IPS-NIHi11 (cell line): ENCODE measurements at regions not wholly inside any gene's neighbourhood (a gene's known extent, or its start where the extent isn't known, plus 50 kb on each side); places are given as distances from the start of the nearest gene placed in this dataset.
A peak's percentile ranks its signal among the peaks of the same experiment; 100 is the strongest.

Source experiments
- DNase-seq: peaks from one replicate; pipeline ENCODE4 v3.0.0; 2012; ENCODE audit warnings: mixed read lengths, low spot score

DNA sequence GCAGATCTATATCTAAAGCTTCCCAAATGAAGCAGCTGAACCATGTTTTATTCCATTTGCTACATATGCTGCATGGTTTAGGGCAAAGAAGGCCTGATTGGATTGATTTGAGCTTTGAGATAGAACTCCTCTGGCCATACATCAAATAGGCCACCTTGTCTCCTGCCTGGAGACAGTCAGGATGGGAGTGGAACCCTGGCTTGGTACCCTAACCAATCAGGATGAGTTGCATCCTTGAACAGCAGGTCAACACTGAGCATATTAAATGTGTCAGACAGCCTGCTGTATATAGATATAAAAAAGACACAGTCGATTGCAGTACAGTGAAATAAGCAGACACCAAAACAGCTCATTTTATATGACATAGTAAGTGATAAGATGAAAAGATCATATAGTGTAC, 291.7 kb downstream of the NUAK1 start:
- no peak for DNase-seq

DNA sequence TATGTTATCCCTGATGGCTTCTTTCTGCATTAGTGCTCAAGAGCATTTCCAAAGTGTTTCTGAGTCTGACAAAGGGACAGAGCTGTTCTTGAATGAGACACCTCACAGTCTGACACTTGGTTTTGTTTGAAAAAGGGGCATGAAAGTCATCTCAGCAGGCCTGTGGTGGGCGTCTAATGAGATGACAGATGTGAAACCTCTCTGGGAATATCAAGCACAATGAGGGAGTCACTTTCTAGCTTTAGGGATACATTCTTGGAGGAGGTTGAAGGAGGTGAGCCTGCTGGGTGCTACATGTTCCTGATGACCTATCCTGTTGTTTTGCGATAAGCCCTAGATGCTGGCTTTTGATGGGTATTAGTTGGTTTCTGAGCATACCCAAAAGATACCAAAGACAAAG, 290.5 kb downstream of the NUAK1 start:
- DNase-seq: no peak

DNA sequence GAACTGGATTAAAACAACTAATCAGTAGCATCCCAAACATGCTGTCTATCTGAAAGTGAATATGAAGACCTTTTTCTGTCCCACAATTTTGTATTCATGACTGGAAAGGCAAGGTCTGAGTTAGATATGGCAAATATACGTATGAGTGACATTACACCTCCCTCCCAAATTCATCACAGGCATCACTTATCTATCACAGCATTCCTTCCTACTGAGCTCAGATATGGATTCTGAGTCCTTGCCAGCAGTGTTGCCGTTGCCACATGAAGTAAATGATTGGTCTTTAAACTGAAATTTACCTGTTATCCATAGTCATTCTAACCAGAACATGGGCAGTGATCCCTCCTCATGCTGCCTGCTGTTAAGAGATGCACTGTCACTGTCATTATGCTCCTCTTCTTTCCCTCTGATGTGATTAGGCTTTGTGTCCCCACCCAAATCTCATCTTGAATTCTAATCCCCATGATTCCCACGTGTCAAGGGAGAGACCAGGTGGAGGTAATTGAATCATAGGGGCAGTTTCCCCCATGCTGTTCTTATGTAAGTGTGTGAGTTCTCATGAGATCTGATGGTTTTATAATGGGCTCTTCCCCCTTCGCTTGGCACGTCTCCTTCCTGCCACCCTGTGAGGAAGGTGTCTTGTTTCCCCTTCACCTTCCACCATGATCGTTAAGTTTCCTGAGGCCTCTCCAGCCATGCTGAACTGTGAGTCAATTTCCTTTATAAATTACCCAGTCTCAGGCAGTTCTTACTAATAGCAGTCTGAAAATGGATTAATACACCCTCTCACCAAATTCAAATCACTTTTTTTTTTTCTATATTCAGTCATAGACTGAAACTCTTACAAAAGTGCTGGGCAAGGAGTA, 288.4 kb downstream of the NUAK1 start:
- DNase-seq: no peak

DNA sequence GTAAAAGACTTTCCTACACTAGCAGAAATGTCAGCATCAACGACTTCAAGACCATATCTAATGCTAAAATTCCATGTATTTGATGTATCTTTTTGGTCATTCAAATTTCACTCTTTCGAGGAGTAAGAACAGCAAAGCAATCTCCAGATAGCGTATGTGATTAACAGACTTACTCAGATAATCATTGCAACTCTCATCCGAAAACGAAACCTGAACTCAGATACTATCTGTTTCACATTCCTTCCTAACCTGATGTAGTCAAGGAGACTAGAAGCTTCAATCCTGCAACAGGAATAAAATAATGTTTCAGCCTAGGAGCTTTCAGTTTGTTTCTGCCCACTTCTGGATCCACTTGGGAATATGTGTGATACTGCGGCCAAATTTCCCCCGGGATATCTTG, 286.3 kb downstream of the NUAK1 start:
- DNase-seq: no peak

DNA sequence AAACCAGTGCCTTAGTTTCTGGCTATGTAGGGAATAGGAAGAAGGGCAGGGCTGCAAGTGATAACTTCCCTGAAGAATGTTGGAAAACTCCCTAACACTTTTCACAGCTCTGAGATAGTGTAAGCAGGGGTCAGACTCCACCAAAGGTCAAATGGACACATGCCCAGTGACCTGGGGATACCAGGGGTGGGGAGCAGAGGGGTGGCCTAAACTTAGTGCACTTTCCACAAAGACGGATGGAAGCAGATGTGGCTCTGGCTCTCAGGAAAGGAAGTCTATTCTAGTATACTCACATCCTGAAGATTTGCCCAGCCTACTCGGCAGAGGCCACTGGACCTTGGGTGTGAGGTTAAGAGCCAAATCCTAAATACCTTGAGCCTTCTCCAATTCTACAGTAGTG, 285.8 kb downstream of the NUAK1 start:
- no peak for DNase-seq

DNA sequence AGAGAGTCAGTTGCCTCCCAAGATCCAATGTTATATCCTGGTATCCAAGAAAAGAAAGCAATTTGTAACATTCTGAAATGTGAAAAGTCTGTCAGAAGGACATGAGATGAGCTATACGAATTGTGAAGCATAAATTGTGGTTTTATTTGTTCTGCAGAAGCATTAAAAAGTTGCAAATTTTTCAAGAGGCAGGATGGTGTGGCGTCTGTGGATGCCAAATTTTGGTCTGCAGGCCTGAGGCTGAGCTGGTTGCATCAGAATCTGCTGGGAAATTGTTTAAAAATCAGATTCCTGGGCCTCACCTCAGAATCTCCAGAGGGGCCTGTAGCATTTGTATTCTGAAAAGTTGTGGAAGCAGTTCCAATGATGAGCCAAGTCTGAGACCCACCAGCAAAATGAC, 284.7 kb downstream of the NUAK1 start:
- no peak for DNase-seq

DNA sequence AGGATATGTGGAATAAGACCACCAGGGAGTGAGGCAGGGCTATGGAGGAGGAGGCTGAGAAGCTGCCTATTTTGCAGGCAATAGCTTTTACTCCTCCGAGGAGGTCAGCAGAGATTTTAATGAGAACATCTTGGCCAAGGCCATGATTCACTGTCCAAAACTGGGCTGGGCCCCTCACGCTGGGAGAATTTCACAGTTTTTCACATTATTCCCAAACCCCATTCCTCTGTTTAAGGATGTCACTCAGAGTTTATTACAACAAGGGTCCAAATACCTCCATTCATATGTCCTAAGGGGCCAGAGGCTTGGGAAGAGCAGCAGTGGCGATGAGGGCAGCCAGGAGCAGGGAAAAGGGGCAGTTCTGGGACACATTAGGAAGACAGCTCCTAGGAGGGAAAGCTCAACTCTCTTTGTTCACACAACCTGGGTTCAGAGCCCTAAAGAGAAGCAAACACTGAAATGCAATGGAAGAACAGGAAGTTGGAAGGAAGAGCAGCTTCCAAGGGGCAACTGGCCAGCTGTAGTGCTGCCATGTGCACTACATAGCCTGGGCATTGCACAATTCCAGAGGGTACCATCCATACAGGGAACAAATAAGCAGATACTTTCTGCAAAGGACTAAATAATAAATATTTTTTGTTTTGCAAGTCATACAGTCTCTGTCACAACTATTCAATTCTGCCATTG, 283.2 kb downstream of the NUAK1 start:
- no peak for DNase-seq

DNA sequence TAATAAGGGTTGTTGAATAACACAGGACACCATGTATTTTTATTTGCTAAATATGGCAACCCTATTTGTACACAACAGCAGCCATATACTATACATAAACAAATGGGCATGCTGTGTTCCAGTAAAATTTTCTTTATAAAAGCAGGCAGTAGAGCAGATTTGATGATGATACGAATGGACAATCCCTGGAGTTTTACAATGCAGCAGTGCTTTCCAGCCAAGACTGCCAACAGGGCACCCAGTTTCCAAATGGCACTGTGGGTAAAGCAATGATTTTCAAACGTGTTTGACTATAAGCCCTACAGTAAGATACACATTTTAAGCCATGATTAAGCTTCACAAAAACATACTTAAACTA, 282.7 kb downstream of the NUAK1 start:
- no peak for DNase-seq

DNA sequence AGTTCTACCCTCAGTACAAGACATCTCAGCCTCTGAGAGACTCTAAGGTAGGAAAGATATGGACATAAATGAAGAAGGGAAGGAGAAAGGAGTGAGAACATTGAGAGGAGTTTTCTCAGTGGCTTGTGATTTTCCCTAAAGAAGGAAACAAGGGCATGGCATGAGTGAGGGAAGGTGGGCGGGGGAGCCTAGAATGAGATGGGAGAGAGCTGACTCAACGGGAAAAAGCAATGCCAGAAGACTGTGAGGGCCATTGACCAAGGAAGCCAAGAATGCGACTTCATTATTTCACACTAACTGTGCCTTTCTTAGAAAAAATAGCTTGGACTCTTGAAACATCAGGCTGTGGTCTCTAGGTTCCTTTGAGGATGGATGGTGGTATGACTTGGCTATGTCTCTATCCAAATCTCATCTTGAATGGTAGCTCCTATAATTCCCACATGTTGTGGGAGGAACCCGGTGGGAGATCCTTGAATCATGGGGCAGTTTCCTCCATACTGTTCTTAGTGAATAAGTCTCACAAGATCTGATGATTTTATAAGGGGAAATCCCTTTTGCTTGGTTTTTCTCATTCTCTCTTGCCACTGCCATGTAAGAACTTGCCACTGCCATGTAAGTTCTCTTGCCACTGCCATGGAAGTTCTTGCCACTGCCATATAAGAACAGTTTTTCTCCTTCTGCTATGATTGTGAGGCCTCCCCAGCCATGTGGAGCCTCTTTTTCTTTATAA, 279.6 kb downstream of the NUAK1 start:
- no peak for DNase-seq

DNA sequence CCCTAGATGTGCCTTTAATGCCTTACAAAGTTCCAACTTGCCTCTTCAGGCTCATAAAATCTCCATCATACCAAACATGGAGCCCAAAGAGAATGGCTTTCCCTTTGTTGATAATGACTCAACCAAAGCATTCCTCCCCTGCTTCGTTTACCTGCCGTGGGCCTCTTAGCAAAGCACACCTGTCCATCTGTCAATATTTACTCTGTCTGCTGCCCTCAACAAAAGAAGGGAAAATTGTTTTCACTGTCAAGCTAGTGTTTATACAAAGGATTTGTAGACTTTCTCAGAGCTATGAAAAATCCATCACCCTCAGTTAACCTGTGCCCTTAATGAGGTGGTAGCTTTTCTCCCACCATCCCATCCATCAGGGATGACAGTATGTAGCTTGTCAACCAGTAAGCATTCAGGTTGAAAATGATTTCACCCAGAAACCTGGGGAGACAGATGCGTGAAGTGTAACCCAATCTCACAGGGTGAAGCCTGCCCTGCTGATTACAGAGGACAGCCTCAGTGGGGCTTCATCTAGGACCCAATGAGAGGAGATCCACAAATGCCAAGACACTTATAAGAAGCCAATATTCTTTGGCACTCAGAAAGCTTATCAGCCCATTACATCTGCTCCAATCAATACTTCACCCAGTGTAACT, 278.1 kb downstream of the NUAK1 start:
- no peak for DNase-seq

DNA sequence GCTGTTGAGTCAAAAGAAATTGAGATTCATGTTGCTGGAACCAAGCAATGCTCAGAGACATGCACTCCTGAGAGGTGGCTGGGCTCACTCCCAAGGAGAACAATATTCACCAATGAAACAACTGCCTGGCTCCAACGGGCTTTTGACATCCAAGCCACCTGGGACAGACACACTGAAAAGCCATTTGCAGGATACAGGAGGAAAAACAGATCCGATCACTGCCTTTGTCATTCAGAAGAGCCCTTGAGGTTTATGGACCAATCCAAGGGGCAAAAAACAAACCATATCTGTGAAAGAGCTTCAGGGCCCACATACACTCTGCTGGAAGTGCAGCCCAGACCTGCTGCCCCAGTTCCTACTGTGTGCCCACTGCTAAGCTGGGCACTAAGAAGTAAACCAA, 277.5 kb downstream of the NUAK1 start:
- peak; percentile 21 for DNase-seq

DNA sequence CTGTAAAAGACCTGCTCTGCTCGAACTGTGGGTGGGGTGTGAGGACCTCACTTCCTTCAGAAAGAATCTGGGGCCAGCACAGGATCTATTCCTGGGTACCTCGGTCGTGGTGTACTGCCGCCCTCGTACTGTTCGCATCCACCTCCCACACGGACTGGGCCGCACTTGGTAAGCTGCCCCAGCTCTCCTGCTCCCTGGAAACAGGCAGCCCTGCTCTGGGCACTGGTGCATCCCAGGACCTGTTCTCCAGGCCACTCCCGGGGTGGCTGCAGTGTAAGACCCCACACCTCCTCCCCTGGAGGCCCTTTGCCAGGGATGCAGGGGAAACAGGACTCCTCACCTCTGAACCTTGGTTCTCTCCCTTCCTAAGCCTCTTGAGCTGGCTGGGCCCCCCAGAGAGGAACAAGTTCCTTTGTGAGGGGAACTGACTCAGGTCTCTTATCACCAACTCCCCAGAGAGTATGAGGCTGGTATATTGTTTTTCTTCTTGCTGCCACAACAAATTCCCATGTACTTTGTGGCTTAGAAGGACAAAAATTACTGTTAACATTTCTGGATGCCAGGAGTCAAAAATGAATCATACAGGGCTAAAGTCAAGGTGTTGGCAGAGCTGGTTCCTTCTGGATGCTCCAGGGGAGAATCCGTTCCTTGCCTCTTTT, 276.5 kb downstream of the NUAK1 start:
- no peak for DNase-seq

DNA sequence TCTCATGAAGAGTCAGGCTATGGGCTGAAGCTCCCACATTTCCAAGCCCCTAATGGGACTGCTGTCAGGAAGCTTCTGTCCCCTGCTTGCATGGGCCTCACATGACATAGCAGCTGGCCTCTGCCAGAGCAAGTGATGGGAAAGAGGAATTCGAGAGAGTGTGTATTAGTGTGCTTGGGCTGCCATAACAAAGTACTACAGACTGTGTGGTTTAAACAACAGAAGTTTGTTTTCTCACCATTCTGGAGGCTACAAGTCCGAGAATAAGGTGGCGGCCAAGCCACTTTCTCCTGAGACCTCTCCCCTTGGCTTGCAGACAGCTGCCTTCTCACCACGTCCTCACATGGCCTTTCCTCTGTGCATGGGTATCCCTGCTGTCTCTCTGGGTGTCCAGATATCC, 274.4 kb downstream of the NUAK1 start:
- DNase-seq: no peak

DNA sequence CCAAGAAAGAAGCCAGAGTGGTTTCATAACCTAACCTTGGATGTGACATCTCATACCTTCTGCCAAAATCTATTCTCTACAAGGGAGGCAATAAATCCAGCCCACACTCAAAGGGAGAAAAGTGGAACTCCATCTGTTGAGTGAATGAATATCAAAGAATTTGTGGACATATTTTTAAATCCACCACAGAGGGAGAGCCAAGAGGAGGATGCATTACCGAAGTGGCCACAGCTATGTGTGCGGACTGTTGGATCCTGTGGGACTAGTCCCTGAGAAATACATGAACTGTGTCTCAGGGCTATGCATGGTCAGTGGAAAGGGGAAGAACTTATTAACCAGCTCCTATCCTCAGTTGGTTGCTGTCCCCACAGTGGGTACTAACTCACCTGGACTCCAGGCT, 273.9 kb downstream of the NUAK1 start:
- no peak for DNase-seq

DNA sequence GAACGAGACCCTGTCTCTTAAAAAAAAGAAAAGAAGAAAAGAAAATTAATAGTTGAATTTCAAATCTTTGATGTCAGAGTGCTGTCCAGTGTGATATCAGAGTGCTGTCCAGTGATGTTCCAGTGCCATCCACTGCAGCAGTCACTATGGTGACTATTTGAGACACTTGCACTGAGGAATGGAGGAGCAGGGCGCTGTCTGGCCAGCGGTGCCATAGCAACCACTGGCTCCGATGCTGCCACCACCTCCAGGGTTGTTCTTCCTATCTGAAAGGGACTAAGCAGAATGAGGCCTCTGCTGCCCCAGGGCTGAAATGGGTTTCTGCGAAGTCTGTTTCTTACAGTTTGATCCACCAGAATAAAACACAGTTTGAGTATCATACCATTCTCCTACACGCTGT, 272.9 kb downstream of the NUAK1 start:
- DNase-seq: no peak

DNA sequence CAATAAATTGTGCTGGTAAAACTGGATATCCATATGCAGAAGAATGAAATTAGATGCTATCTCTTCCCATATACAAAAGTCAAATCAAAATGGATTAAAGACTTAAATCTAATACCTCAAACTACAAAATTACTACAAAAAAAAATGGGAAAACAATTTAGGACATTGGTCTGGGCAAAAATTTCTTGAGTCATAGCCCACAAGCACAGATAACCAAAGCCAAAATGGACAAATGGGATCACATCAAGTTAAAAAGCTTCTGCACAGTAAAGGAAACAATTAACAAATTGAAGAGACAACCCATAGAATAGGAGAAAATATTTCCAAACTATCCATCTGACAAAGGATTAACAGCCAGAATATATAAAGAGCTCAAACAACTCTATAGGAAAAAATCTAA, 264.6 kb downstream of the NUAK1 start:
- no peak for DNase-seq

DNA sequence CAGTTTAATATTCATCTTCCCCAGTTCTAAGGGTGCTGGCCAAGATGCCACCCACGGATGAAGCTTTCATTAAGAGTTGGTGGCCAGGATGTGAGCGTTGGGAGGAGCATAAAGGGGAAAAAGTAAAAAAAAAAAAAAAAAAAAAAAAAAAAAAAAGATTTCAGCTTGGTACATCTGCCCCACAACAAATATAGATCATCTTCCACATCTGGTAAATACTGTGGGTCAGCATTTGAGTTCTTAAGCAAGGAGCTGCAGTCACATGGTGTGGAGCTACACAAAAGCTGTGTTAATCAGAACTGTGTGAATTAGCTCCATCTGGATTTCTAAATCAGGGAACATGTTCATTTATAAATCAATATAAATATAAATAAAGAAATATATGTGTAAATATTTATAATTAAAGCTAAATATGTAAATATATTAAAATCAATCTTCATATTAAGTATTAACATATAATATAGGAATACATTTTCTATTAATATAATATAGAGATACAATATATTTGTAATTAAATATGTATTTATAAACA, 262.3 kb downstream of the NUAK1 start:
- DNase-seq: no peak

DNA sequence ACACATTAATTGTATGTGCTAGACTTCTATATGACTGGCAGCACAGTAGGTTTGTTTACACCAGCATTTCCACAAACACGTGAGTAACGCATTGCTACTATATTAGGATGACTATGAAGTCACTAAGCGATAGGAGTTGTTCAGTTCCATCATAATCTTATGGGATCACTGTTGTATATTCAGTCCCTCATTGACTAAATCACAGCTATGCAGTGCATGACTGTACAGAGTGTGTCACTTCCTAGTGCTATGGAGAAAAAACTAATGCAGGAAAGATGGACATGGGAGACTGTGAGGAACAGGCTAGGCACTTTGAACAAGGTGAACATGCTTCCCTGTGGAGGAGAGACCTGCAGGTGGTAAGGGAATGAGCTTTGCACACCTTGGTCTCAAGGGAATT, 259.8 kb downstream of the NUAK1 start:
- DNase-seq: no peak

DNA sequence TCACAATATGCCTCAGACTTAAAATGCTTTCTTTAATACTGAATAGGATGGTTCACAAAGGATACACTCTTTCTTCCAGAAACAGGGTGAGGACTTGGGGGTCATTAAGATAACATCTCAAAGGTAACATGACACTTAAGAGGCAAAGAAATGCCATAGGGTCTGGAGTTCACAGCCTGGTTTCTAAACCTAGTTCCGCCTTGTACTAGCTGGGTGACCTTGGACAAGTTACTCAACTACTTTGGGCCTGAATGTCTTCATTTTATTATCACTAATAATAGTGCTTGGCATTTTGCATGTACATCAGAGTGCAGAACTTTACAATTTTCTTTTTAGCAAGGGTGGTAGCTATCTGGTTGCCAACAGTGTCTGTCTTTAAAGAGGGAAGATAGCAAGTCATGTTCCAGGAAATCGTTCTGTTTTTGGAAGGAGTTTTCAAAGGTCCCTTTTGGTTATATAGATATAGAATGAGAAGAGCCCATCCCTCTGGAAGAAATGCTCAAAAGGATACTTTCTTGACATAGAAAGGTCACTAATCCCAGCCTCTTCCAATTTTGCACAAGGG, 257.8 kb downstream of the NUAK1 start:
- DNase-seq: no peak

DNA sequence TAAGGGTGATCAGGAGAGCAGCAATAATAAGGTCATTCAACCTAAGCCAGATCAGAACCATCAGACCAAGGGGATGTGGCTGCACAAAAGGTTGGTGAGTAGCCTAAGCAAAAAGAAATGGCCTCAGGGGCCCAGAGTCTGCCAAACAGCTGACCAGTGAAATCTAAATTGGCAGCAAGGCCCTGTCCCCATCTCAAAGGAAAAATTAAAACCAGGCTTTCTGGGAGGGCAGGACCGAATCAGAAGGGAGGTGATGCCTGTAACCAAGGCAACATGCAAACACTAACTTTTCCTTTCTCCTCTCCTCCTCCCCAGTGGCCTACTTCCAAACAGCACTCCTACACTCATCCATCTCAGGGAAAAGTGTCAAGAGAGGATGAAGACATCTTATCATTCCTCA, 256.4 kb downstream of the NUAK1 start:
- no peak for DNase-seq

DNA sequence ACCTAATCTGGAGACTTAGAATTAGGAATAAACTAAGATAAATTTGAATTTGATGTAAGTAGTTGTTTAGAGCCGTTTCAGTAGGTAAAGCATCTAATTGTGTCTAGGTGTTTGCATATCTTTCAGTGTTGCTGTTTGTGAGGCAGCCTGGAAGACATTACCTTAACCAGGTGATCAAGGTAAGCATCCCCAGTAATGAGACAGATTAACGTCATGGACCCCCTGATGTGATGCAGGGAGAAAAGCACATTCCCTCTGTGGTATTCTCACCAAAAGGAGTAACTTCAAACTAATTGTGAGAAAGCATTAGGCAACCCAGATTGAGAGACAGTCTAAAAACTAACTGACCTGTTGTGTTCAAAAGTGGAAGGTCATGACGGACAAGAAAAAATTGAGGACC, 251.6 kb downstream of the NUAK1 start:
- DNase-seq: no peak

DNA sequence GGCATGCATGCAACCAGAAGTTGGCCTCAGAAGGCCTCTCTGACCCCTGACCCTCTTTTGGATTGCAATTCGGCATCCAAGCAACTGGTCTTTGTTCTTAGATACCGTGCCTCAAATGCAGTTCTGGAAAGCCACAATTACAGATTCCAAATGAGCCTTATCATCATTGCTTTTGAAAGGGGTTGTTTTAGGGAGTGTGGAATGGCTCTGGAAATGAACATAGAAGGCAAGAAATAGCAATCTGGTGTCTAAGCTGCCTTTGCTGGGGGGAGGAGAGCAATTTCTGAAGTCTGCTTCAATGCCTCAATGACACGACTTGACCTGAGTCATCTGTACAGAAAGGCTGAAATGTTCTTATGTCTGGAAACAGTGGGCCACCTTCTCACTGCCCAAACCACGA, 250.1 kb downstream of the NUAK1 start:
- no peak for DNase-seq
